Thymus (tissue), 11 donors: ENCODE measurements at regions not wholly inside any gene's neighbourhood (a gene's known extent, or its start where the extent isn't known, plus 50 kb on each side); places are given as distances from the start of the nearest gene placed in this dataset.

ENCODE experiments used
- DNase-seq, 9 donors: peaks; one replicate each; pipeline ENCODE4 v3.0.0-alpha.2; 2013; ENCODE audit warnings: low spot score in 9 of 9, low read depth in 6 of 9, missing footprints in 1 of 9
- H3K27ac ChIP-seq, 2 donors: one replicate each; pipeline ENCODE4 v1.5.1; 2013; ENCODE audit warnings: control low read depth in 1 of 2, low read depth in 1 of 2, low read length in 1 of 2, mild to moderate bottlenecking in 1 of 2, moderate library complexity in 1 of 2
- H3K27me3 ChIP-seq, 2 donors: one replicate each; pipeline ENCODE4 v1.5.1; 2013; ENCODE audit warnings: low read length in 1 of 2; ENCODE audit not compliant: control insufficient read depth in 2 of 2, insufficient read depth in 1 of 2
- H3K36me3 ChIP-seq, 2 donors: one replicate each; pipeline ENCODE4 v1.5.1; 2013; ENCODE audit warnings: low read length in 1 of 2, mild to moderate bottlenecking in 1 of 2, moderate library complexity in 1 of 2; ENCODE audit not compliant: control insufficient read depth in 2 of 2, insufficient read depth in 2 of 2
- H3K4me1 ChIP-seq, 2 donors: one replicate each; pipeline ENCODE4 v1.5.1; 2013; ENCODE audit warnings: low read length in 2 of 2; ENCODE audit not compliant: control insufficient read depth in 2 of 2, insufficient read depth in 2 of 2
- H3K4me3 ChIP-seq, 2 donors: one replicate each; pipeline ENCODE4 v1.5.1; 2013; ENCODE audit warnings: low read length in 2 of 2, control low read depth in 1 of 2, mild to moderate bottlenecking in 1 of 2
- H3K9me3 ChIP-seq, 2 donors: one replicate each; pipeline ENCODE4 v1.5.1; 2013; ENCODE audit warnings: low read length in 1 of 2, mild to moderate bottlenecking in 1 of 2; ENCODE audit not compliant: control insufficient read depth in 2 of 2, insufficient read depth in 1 of 2
- WGBS: extraction: QIAGEN DNeasy Blood & Tissue Kit; methylation state at CpG from one replicate; pipeline ENCODE4 v1.1.7; 2013; 5-methylcytosine and 5-hydroxymethylcytosine counted together
- donor health status: healthy.

DNA sequence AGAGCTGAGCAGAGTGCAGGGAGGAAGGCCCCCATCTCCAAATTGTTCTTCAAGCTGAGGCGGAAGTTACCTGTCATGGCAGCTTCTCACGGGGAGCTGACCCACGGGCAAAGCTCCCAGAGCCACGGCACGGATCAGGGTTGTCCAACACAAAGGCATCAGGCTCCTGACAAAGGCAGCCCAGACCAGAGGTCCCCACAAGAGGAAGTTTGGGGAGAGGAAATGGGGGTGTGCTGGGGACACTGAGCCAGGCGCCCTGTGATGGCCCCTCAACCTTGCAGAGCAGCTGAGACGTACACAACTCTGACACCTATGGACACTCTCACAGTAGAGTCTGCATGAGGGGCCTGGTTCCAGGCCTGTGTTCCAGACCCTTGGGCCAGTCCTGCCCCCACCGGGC lies 95.6 kb downstream of the CTTN start:
- peaks cover 0 to 14% of the 10 kb centered on the region in 2 donors for H3K9me3 ChIP-seq

DNA sequence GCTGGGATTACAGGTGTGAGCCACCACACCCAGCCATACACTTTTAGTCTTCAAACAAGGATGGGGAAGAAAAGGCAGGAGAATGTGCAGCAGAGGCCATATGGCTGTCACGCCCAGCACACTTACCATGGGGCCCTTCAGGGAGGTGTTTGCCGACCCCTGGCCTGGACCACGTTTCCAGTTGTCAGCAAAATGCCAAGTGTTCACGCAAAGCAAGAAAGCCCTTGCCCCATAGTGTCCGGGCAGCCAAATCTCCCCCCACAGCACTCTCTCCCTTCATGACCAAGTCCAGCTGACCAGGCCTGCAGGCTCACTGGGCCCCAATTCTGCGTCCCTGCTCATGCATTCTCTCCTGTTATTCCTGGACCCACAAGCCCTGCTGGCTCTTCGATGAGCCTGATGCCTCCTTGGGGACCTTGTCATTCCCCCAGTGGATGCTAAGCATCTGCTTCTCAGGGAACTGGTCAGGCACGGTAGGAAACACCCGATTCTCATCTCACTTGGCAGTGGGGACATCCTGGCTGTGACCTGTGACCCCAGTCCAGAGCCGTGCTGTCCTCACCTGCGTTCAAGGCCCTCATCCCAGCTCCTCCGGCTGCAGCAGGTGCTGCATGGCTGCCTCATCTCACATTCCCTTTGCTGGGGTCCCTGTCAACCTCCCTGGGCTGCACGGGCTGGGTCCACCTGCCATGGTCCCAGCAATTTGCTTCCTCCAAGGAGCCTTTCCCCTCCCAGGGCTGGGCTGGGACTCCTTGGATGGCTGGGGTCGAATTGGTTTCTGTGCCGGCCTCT lies 96.4 kb downstream of the CTTN start:
- Histone ChIP-seq H3K27ac (no peak overlapping the region), H3K9me3 (peaks cover 0 to 14% of the 10 kb centered on the region in 2 donors), H3K36me3 (no peaks in the 10 kb centered on the region), H3K27me3 (no peaks in the 10 kb centered on the region), H3K4me3 (no peak overlapping the region), H3K4me1 (no peaks in the 10 kb centered on the region)
- DNase-seq, result no peak
- WGBS, result 91% methylated on average over 15 of the region's 15 CpGs

More for the DNA sequence above, 95.6 kb downstream of the CTTN start:
- H3K4me3 ChIP-seq, result no peak overlapping the region
- H3K27me3 ChIP-seq, result no peaks in the 10 kb centered on the region
- no peak for DNase-seq
- no peaks in the 10 kb centered on the region for H3K4me1 ChIP-seq
- no peak overlapping the region for H3K27ac ChIP-seq
- H3K36me3 ChIP-seq, result no peaks in the 10 kb centered on the region
- 96% methylated on average over 8 of the region's 8 CpGs for WGBS

DNA sequence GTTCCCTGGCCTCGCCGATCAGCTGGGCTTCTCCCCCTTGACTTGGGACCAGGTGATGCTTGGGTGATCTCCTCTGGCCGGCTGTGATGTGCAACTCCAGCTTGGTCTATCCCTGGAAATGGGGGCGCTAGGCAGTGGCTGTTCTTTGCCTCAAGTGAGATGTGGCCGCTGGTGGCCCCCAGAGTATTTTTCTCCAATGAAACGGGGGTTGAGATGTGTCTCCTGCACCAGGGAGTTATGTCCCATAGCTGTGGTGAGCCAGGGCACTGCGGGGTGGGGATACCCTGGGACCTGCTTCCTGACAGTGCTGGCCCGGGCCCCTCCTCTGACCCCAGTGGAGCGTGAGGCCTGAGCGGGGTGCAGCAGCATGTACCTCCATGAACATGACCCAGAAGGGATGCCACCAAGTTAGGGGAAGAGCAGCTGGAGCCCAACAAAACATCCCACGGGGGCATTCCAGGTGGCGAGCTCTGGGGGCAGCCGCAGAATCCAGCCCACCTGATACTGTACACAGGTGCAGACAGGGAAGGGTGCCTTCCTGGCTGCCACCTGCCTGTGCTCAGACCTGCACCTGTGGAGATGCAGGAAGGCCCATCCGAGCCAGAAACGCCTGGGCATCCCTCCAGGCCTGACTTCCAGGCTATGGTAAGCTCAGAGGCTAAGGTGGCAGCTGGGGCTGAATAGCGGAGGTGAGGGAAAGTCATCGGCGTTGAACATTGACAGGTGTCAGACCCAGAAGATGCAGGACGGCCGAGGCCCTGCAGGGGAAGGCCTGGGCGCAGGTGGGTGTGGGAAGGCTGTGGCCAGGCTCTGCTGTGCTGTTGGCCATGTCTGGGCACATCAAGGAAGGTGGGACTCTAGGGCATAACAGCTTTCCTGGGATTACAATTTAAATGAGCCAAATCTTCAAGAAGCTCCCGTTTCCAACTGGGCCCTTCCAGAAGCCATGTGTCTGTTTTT lies 97.3 kb downstream of the CTTN start:
- H3K4me3 ChIP-seq, result no peak overlapping the region
- no peaks in the 10 kb centered on the region for H3K4me1 ChIP-seq
- WGBS, result 92% methylated on average over 22 of the region's 22 CpGs
- H3K27me3 ChIP-seq, result no peaks in the 10 kb centered on the region
- H3K27ac ChIP-seq, result no peak overlapping the region
- H3K36me3 ChIP-seq, result no peaks in the 10 kb centered on the region
- no peak for DNase-seq
- peaks cover 0 to 6% of the 10 kb centered on the region in 2 donors for H3K9me3 ChIP-seq

DNA sequence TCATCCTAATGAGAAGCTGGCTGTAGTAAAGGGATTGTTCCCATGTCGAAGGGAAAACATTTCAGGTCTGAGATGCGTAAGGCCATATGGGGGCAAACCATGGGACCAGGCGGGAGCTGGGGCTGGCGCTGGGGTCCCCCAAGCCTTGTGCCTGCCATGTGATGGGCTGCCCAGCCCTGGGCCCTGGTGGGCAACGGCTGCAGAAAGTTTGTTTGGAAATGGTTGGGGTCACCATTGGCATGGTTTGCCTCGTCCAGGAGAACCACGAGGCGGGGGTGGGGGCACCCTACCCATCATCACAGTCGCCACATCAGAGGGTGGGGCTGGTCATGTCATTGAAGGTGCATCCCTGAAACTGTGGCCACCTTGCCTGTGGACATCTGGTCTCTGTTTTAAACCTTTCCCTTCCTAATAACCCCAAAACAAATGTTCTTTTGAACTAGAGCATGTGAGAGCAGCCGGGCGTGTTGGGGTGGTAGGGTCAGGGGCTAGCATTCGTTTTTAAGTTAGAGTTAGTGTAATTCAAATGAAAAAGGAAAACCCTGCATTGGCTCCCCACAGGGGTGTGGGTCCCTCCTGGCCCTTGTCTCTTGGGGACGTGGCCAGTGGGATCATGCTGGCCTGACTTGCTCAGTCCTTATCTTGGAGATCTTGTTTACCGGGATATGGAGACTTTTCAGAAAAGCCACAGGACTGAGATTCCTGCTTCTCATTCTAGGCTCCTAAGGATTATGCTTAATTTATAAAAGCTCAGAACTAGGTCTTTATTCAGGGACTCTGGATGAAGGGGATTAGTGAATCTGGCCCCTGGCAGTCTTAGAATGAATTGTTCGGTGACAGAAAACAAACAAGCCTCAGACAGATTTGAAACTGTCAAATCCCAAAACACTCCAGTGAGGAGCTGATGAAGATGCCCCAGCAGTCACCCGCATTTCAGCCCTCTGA lies 98.5 kb downstream of the CTTN start:
- DNase-seq, result no peak
- no peaks in the 10 kb centered on the region for H3K36me3 ChIP-seq
- no peaks in the 10 kb centered on the region for H3K4me1 ChIP-seq
- H3K9me3 ChIP-seq, result no peaks in the 10 kb centered on the region
- no peak overlapping the region for H3K4me3 ChIP-seq
- H3K27me3 ChIP-seq, result no peaks in the 10 kb centered on the region
- 88% methylated on average over 16 of the region's 16 CpGs for WGBS
- no peak overlapping the region for H3K27ac ChIP-seq

DNA sequence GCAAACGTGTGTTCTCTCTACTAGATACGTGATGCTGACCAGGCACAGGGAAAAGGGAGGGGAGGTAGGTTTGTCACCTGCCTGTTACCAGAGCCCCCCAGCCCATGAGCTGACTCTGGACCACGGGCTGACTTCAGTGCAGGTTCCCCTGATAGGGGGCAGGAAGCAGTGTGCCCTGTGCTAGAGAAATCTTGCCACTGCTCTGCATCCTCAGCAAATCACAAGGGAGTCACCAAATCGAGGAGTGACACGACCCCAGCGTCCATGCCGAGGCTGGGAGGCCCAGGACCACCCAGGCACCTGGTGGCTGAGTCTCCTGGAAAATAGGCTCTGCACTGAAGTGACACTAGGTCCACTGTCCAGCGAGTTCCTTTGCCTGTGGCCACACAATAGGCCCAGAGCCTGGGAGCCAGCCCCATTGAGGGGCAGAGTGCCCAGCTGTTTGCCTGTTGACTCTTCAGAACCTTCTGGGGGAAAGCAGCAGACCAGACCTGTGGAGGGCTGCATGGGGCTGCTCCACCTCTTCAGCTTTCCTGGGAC lies 99.3 kb downstream of the CTTN start:
- H3K27ac ChIP-seq, result no peak overlapping the region
- H3K4me3 ChIP-seq, result no peak overlapping the region
- 84% methylated on average over 8 of the region's 8 CpGs for WGBS
- no peak for DNase-seq
- H3K27me3 ChIP-seq, result no peaks in the 10 kb centered on the region
- no peaks in the 10 kb centered on the region for H3K36me3 ChIP-seq
- H3K4me1 ChIP-seq, result no peaks in the 10 kb centered on the region
- no peaks in the 10 kb centered on the region for H3K9me3 ChIP-seq

DNA sequence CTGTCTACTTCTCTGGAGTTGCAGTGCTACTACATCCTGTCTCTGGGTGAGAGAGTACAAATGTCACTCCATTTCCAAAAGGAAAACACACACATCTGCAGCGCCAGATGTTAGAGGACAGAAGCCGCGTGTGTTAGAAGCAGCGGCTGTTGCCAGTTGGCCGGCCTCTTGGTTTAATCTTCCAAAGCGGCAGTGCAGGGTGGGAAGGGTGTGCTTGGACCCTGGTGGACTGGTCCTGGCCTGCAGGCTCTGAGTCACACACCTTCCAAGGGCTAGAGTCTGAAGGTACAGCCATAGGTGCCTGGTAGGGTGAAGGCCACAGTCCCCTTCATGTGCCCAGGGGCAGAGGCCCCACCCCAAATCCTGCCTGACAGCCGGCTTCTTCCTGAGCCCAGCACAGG lies 99.8 kb downstream of the CTTN start:
- Histone ChIP-seq H3K27ac (no peak overlapping the region), H3K36me3 (no peaks in the 10 kb centered on the region), H3K9me3 (no peaks in the 10 kb centered on the region), H3K27me3 (no peaks in the 10 kb centered on the region), H3K4me3 (no peak overlapping the region), H3K4me1 (no peaks in the 10 kb centered on the region)
- DNase-seq, result no peak
- 92% methylated on average over 7 of the region's 7 CpGs for WGBS

DNA sequence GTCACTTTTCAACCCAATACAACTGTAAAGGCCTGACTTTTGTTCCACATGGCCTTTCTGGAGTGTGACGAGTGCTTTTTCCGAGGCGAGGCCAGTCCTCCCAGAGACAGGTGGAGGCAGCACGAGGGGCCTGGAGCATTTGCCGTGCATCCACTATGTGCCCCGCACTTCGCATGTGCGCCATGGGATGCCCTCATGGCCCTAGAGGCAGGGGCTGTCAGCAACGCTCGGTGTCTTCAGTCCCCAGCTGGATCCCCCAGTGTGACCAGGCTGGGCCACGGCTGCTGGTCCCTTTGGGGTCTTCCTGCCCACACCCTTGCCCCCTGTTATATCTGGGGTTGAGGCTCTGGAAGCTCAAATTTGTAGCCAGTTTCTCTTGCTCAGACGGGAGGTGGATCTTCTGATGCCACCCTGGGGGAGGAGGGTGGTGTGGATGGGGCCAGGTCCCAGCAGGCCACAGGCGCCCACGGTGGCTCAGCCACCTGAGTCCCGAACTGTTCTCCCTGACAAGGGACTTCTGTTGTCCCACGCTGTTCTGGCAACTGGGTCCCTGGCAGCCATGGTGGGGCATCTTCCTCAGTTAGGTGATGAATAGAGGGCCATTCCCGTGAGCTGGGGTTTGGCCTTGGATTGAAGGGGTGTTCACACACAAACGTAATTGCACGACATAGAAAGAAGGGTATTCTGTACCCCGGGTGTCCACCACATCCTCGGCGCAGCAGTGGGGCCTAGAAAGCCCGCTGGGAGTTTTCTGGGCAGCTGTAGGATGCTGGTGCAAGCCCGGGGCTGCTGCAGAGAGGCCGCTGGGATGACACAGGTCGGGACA lies 100.9 kb downstream of the CTTN start:
- no peaks in the 10 kb centered on the region for H3K27me3 ChIP-seq
- no peaks in the 10 kb centered on the region for H3K4me1 ChIP-seq
- DNase-seq, result no peak
- no peak overlapping the region for H3K27ac ChIP-seq
- H3K4me3 ChIP-seq, result no peak overlapping the region
- no peaks in the 10 kb centered on the region for H3K36me3 ChIP-seq
- 96% methylated on average over 26 of the region's 26 CpGs for WGBS
- no peaks in the 10 kb centered on the region for H3K9me3 ChIP-seq
